Liver (tissue), 8 donors: ENCODE measurements at regions not wholly inside any gene's neighbourhood (a gene's known extent, or its start where the extent isn't known, plus 50 kb on each side); places are given as distances from the start of the nearest gene placed in this dataset.

Experiments used
- DNase-seq: peaks from one replicate; pipeline ENCODE4 v3.0.0-alpha.2; 2017; ENCODE audit warnings: low spot score
- H3K27ac ChIP-seq, 2 donors: one replicate each; pipeline ENCODE4 v1.7.0; 2013; ENCODE audit warnings: inconsistent platforms in 2 of 2, low read length in 2 of 2, control low read depth in 1 of 2, low read depth in 1 of 2, mild to moderate bottlenecking in 1 of 2
- H3K27me3 ChIP-seq, 4 donors: one replicate each; pipeline versions ENCODE4 v1.6.1 to v1.7.0; 2013; ENCODE audit warnings: low read length in 3 of 4, inconsistent platforms in 1 of 4, mild to moderate bottlenecking in 1 of 4, moderate library complexity in 1 of 4; ENCODE audit not compliant: control insufficient read depth in 4 of 4, insufficient read depth in 4 of 4
- H3K36me3 ChIP-seq, 4 donors: one replicate each; pipeline versions ENCODE4 v1.6.1 to v1.7.0; 2013; ENCODE audit warnings: low read length in 3 of 4, mild to moderate bottlenecking in 3 of 4, low read depth in 1 of 4, moderate library complexity in 1 of 4; ENCODE audit not compliant: control insufficient read depth in 4 of 4, insufficient read depth in 3 of 4
- H3K4me1 ChIP-seq, 4 donors: one replicate each; pipeline versions ENCODE4 v1.6.1 to v1.7.0; 2013; ENCODE audit warnings: low read length in 3 of 4, mild to moderate bottlenecking in 3 of 4, moderate library complexity in 1 of 4; ENCODE audit not compliant: control insufficient read depth in 4 of 4, insufficient read depth in 4 of 4
- H3K4me3 ChIP-seq, 3 donors: one replicate each; pipeline versions ENCODE4 v1.6.1 to v1.7.0; 2013; ENCODE audit warnings: low read length in 3 of 3, control low read depth in 1 of 3, low read depth in 1 of 3, mild to moderate bottlenecking in 1 of 3
- H3K9ac ChIP-seq, 2 donors: one replicate each; pipeline ENCODE4 v1.7.0; 2013; ENCODE audit warnings: low read length in 2 of 2, mild to moderate bottlenecking in 2 of 2, moderate library complexity in 2 of 2, control low read depth in 1 of 2, low read depth in 1 of 2
- H3K9me3 ChIP-seq, 4 donors: one replicate each; pipeline versions ENCODE4 v1.6.1 to v1.7.0; 2013; ENCODE audit warnings: low read length in 3 of 4; ENCODE audit not compliant: control insufficient read depth in 4 of 4
- CTCF ChIP-seq: fragments of 150-350 bp; IDR thresholded peaks from 2 replicates; pipeline ENCODE4 v1.5.1; 2017; ENCODE audit warnings: improper control_type of control experiment, low read depth, low read length; ENCODE audit not compliant: missing input control
- EGR1 ChIP-seq, 2 donors: IDR thresholded peaks; 2 replicates each; pipeline ENCODE4 v1.6.1; 2016 to 2018; ENCODE audit warnings: antibody characterized with exemption in 2 of 2, low read depth in 2 of 2
- FOXA1 ChIP-seq: IDR thresholded peaks from 2 replicates; pipeline ENCODE4 v1.6.1; 2016; ENCODE audit warnings: antibody characterized with exemption
- FOXA2 ChIP-seq: IDR thresholded peaks from 2 replicates; pipeline ENCODE4 v1.6.1; 2016; ENCODE audit warnings: antibody characterized with exemption
- GABPA ChIP-seq, 2 donors: IDR thresholded peaks in 1 of 2; conservative IDR thresholded peaks in 1 of 2; 2 replicates each; pipeline ENCODE4 v1.6.1; 2016; ENCODE audit warnings: antibody characterized with exemption in 2 of 2, mild to moderate bottlenecking in 1 of 2, moderate library complexity in 1 of 2
- HNF4A ChIP-seq, 2 donors: conservative IDR thresholded peaks; 2 replicates each; pipeline ENCODE4 v1.6.1; 2016; ENCODE audit warnings: antibody characterized with exemption in 2 of 2, mild to moderate bottlenecking in 2 of 2
- HNF4G ChIP-seq: IDR thresholded peaks from 2 replicates; pipeline ENCODE4 v1.6.1; 2016; ENCODE audit warnings: antibody characterized with exemption
- JUND ChIP-seq, 2 donors: IDR thresholded peaks; 2 replicates each; pipeline ENCODE4 v1.6.1; 2016; ENCODE audit warnings: antibody characterized with exemption in 2 of 2
- MAX ChIP-seq: IDR thresholded peaks from 2 replicates; pipeline ENCODE4 v1.6.1; 2016; ENCODE audit warnings: antibody characterized with exemption
- NR2F2 ChIP-seq: IDR thresholded peaks from 2 replicates; pipeline ENCODE4 v1.6.1; 2016; ENCODE audit warnings: antibody characterized with exemption
- RAD21 ChIP-seq, 2 donors: IDR thresholded peaks; 2 replicates each; pipeline ENCODE4 v1.6.1; 2016; ENCODE audit warnings: antibody characterized with exemption in 2 of 2, mild to moderate bottlenecking in 2 of 2
- RXRA ChIP-seq, 2 donors: IDR thresholded peaks; 2 replicates each; pipeline ENCODE4 v1.6.1; 2017 to 2018; ENCODE audit warnings: antibody characterized with exemption in 2 of 2, mild to moderate bottlenecking in 1 of 2
- SP1 ChIP-seq: IDR thresholded peaks from 2 replicates; pipeline ENCODE4 v1.6.1; 2018; ENCODE audit warnings: antibody characterized with exemption, mild to moderate bottlenecking
- TAF1 ChIP-seq: conservative IDR thresholded peaks from 2 replicates; pipeline ENCODE4 v1.6.1; 2016; ENCODE audit warnings: antibody characterized with exemption, mild to moderate bottlenecking
- YY1 ChIP-seq: IDR thresholded peaks from 2 replicates; pipeline ENCODE4 v1.6.1; 2016; ENCODE audit warnings: antibody characterized with exemption, mild to moderate bottlenecking
- WGBS: extraction: QIAGEN DNeasy Blood & Tissue Kit; methylation state at CpG from one replicate; pipeline ENCODE4 v1.1.7; 2013; 5-methylcytosine and 5-hydroxymethylcytosine counted together
- TF ChIP-seq, protein P1 (sequence below): IDR thresholded peaks from 2 replicates; pipeline ENCODE4 v1.6.1; 2016; ENCODE audit warnings: antibody characterized with exemption
- TF ChIP-seq, protein P2 (sequence below): IDR thresholded peaks from 2 replicates; pipeline ENCODE4 v1.6.1; 2016; ENCODE audit warnings: antibody characterized with exemption
- TF ChIP-seq, protein P3 (sequence below): IDR thresholded peaks from 2 replicates; pipeline ENCODE4 v1.6.1; 2016; ENCODE audit warnings: antibody characterized with exemption, mild to moderate bottlenecking
- donor health status: healthy.
- donor health status: healthy.
- donor health status: healthy.
- donor health status: healthy.
- donor health status: healthy.

DNA sequence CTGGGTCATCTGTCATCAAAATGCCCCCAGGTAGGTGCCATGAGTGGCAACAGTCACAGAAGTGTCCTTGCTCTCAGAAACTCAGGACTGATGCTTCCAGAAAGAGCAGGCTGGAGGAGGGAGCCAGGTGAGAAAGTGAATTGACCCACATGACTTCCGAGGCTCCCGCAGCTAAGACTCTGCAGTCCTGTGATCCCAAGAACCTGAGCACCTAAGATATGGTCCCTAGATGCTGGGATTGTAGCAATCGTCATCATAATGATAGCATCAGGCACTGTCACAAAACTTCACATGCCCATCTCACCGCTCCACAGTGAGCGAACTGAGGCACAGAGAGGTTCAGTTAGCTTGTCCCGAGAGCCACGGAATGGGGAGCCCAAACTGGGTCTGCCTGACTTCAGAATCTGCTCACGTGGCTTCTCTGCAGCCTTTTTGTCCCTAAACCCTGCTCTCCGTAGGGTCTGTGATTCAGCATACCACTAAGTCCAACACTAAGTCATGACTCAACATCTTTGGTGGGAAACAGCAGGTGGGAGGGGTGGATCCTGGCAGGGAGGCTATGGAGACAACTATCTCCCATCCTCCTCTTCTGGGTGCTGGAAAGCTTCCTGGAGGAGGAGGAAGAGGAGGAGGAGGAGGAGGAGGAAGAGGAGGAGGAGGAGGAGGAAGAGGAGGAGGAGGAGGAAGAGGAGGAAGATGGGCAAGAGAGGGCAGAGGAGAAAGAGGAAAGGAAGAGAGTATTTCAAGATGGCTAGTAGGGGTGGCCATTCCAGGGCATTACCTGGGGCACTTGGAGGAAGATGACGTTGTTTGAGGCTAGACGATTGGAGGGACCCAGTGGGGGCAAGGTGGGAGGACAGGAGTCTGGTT is 55.5 kb upstream of the DLX4 start:
- peaks cover 0 to 5% (median 0%) of the 10 kb centered on the region in 4 donors for H3K4me1 ChIP-seq
- 84% methylated on average over 11 of the region's 11 CpGs for WGBS

More for the DNA sequence above, 55.5 kb upstream of the DLX4 start:
- H3K27ac ChIP-seq, result no peak overlapping the region
- H3K27me3 ChIP-seq, result peaks cover 0 to 9% (median 3%) of the 10 kb centered on the region in 4 donors
- TF ChIP-seq RXRA (IDR thresholded peaks at IDR 0.05) (no peak), FOXA2 (no peak), CTCF (no peak), GABPA (IDR thresholded peaks at IDR 0.05 in 1 of 2, conservative IDR thresholded peaks at IDR 0.05 in 1 of 2) (no peak), HNF4A (conservative IDR thresholded peaks at IDR 0.05) (no peak), NR2F2 (no peak), EGR1 (IDR thresholded peaks at IDR 0.05; ENCODE audit: low read depth in 2 of 2) (no peak), HNF4G (no peak), SP1 (no peak), FOXA1 (no peak), RAD21 (IDR thresholded peaks at IDR 0.05) (no peak), YY1 (no peak), TAF1 (no peak), MAX (no peak), JUND (IDR thresholded peaks at IDR 0.05) (no peak)
- TF ChIP-seq, protein P1, sequence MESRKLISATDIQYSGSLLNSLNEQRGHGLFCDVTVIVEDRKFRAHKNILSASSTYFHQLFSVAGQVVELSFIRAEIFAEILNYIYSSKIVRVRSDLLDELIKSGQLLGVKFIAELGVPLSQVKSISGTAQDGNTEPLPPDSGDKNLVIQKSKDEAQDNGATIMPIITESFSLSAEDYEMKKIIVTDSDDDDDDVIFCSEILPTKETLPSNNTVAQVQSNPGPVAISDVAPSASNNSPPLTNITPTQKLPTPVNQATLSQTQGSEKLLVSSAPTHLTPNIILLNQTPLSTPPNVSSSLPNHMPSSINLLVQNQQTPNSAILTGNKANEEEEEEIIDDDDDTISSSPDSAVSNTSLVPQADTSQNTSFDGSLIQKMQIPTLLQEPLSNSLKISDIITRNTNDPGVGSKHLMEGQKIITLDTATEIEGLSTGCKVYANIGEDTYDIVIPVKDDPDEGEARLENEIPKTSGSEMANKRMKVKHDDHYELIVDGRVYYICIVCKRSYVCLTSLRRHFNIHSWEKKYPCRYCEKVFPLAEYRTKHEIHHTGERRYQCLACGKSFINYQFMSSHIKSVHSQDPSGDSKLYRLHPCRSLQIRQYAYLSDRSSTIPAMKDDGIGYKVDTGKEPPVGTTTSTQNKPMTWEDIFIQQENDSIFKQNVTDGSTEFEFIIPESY, result no peak
- TF ChIP-seq, protein P2, sequence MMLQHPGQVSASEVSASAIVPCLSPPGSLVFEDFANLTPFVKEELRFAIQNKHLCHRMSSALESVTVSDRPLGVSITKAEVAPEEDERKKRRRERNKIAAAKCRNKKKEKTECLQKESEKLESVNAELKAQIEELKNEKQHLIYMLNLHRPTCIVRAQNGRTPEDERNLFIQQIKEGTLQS, result no peak
- TF ChIP-seq, protein P3, sequence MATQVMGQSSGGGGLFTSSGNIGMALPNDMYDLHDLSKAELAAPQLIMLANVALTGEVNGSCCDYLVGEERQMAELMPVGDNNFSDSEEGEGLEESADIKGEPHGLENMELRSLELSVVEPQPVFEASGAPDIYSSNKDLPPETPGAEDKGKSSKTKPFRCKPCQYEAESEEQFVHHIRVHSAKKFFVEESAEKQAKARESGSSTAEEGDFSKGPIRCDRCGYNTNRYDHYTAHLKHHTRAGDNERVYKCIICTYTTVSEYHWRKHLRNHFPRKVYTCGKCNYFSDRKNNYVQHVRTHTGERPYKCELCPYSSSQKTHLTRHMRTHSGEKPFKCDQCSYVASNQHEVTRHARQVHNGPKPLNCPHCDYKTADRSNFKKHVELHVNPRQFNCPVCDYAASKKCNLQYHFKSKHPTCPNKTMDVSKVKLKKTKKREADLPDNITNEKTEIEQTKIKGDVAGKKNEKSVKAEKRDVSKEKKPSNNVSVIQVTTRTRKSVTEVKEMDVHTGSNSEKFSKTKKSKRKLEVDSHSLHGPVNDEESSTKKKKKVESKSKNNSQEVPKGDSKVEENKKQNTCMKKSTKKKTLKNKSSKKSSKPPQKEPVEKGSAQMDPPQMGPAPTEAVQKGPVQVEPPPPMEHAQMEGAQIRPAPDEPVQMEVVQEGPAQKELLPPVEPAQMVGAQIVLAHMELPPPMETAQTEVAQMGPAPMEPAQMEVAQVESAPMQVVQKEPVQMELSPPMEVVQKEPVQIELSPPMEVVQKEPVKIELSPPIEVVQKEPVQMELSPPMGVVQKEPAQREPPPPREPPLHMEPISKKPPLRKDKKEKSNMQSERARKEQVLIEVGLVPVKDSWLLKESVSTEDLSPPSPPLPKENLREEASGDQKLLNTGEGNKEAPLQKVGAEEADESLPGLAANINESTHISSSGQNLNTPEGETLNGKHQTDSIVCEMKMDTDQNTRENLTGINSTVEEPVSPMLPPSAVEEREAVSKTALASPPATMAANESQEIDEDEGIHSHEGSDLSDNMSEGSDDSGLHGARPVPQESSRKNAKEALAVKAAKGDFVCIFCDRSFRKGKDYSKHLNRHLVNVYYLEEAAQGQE, result no peak
- no peaks in the 10 kb centered on the region for H3K9me3 ChIP-seq
- H3K4me3 ChIP-seq, result no peak overlapping the region
- DNase-seq, result no peak
- H3K36me3 ChIP-seq, result no peaks in the 10 kb centered on the region
- H3K9ac ChIP-seq, result no peak overlapping the region
